Choroid plexus epithelial cell (primary cell): ENCODE measurements at regions not wholly inside any gene's neighbourhood (a gene's known extent, or its start where the extent isn't known, plus 50 kb on each side); places are given as distances from the start of the nearest gene placed in this dataset.

ENCODE experiments used
- DNase-seq: peaks from one replicate; pipeline ENCODE4 v3.0.0-alpha.2; 2010; ENCODE audit warnings: low read depth
- H3K4me3 ChIP-seq: 2 replicates; pipeline ENCODE4 v1.5.1; 2011; ENCODE audit warnings: low read depth, mild to moderate bottlenecking, control low read depth, low read length, moderate library complexity
- TF ChIP-seq, protein P1 (sequence below): conservative IDR thresholded peaks from 2 replicates; pipeline ENCODE4 v1.5.1; 2011; ENCODE audit warnings: low read depth, mild to moderate bottlenecking, control low read depth, inconsistent platforms, low read length, moderate library complexity

DNA sequence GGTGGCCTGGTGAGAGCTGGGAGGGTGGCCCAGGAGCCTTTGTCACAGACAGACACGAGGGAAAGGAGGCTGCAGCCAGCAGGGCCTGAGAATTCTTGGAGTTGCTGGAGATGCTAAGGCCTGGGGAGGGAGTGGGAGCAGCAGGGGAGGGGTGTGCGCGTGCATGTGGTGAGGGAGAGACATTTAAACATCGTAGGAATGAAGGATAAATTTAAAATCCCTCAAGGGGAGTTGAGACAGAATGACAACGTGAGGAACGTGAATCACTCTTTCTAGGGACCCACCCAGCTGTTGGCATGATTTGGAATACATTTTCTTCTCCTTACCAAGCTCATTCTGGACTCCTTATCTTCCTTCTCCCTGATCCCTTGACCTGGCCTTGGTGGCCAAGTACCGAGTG is 73.3 kb upstream of the CACNA1E start:
- no peak for DNase-seq
- TF ChIP-seq, protein P1, sequence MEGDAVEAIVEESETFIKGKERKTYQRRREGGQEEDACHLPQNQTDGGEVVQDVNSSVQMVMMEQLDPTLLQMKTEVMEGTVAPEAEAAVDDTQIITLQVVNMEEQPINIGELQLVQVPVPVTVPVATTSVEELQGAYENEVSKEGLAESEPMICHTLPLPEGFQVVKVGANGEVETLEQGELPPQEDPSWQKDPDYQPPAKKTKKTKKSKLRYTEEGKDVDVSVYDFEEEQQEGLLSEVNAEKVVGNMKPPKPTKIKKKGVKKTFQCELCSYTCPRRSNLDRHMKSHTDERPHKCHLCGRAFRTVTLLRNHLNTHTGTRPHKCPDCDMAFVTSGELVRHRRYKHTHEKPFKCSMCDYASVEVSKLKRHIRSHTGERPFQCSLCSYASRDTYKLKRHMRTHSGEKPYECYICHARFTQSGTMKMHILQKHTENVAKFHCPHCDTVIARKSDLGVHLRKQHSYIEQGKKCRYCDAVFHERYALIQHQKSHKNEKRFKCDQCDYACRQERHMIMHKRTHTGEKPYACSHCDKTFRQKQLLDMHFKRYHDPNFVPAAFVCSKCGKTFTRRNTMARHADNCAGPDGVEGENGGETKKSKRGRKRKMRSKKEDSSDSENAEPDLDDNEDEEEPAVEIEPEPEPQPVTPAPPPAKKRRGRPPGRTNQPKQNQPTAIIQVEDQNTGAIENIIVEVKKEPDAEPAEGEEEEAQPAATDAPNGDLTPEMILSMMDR, result no peak
- H3K4me3 ChIP-seq, result no peak overlapping the region

DNA sequence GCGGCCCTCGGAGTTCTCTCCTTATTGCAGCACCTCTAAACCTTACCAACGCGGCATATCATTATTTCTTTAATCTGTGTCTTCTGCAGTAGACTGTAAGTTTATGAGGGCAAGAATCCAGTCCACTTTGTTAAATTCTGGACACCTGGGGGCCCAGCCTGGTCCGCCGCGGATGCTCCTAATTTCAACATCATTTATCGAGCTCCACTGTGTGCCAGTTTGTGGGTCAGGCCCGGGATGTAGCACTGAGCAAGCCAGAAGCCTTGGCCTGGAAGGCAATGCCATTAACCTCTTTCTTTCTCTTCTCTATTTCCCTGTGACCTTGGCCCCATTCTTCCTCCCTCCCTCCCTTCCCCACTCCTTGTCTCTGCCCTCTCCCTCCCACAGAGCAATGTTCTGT is 70.6 kb upstream of the CACNA1E start:
- H3K4me3 ChIP-seq, result no peak overlapping the region
- DNase-seq, result no peak
- TF ChIP-seq, protein P1, result no peak

DNA sequence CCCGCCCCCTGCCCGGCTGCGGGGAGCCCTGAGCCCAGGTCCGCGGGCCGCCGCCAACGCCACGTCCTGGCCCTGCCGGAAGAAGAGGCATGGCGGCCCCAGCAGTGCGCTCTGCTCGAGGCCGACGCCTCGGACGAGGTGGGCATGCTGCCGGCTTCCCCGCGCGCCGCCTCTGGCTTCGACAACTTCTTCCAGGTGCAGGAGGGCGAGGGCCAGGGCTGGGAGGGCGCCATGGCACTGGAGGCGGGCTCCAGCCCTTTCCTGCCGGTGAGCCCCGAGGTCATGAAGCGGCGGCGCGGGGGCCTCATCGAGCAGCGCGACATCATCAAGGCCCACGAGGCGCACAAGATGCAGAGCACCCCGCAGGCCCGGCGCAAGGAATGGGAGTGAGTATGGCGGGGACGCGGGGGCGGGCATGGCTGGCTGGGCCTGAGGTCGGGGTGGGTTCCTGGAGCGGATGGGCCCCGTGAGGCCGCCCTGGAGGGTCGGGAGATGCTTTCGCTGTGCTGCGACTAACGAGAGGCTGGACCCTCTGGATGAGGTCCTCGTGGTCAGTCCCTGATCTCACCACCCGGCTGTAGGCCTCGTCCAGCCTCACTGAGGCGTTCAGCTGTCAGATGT is 70.0 kb upstream of the CACNA1E start:
- no peak overlapping the region for H3K4me3 ChIP-seq
- DNase-seq, result no peak
- TF ChIP-seq, protein P1, result no peak

DNA sequence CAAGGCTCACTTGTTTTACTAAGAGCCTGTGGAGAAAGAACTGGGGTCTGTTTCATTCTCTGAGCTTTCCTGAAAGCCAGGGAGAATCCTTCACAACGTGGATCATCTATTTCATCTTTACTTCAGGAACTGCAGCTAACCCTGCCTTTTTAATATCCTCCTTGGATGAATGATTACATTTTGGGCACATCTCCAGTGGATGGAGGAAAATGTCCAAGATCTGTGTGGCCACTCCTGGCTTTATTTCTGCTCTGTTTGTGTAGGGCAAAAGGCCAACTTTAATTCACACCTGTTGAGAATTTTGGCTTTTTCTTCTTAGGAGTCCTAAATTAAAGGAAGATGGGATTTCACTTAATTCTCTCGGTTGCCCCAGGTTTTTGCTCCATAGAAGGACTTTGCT is 69.5 kb upstream of the CACNA1E start:
- TF ChIP-seq, protein P1, result no peak
- H3K4me3 ChIP-seq, result no peak overlapping the region
- no peak for DNase-seq

DNA sequence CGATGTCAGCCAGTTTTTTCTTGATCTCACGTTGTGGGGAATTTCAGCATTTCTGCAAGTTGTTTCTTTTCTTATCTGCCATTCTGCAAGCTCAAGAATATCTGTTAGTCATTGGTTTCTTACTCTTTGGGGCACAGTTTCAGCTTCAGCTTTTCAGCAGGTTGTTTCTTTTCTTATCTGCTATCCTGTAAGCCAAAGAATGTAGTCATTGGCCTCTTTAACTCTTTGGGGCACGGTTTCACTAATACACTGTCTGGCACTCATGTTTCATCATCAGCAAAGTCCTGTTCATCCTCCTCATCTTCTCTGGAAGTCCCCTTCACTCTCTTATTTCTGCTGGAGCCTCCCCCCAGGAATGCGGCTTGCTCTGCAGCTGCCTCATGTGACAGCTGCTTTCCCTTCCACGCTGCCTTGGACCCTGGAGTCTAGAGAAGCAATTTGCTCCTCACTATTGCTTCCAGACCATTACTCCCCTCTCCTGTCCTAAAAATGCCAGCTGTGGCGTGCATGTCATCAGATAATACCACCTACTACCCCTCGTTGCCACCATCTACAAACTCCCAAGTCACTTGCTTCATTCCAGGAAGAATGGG is 67.0 kb upstream of the CACNA1E start:
- TF ChIP-seq, protein P1, result no peak
- DNase-seq, result no peak
- no peak overlapping the region for H3K4me3 ChIP-seq

DNA sequence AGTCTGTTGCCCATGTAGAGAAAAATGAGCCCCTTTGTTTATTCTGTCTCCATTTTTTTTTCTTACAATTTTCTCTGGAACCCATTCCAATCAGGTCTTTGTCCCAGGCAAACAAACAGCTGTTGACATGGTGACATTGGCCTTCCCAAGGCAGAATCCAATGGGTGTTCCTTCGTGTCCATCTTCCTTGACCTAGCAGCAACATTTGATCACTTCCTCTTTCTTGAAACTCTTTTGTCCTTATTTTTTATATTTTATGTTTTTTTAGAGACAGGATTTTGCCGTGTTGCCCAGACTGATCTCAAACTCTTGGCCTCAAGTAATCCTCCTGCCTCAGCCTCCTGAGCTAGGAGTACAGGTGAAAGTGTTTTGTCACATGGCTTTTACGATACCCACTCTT is 65.4 kb upstream of the CACNA1E start:
- TF ChIP-seq, protein P1, result no peak
- DNase-seq, result no peak
- H3K4me3 ChIP-seq, result no peak overlapping the region

DNA sequence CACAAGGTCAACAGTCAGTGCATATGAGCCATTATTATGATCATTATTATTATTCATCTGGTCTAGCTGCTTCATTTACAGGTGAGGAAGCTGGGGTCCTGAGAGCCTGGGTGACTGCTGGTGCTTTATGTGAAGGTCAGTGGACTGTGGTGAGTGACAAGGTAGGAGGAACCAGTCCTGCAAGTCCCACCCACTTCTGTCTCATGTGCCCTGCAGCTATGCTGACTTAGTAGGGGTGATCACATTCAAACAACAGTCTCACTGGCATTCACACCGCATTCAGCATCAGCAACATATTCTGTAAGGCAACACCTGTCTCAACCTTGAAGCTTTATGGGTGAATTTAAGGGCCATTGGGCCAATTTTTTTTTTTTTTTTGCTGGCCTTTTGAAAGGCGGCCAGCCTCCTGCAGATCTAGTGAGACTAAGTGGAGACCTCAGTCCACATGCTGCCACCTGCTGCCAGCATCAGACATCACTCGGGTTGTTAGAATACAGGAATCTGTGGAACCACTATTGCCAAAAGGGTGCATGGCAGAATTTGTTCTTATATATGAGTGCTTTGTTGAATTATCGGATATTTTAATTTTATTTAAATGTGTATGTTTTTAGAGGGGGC is 59.9 kb upstream of the CACNA1E start:
- no peak overlapping the region for H3K4me3 ChIP-seq
- DNase-seq, result peak; percentile 48
- TF ChIP-seq, protein P1, result peak; percentile 44
